Astrocyte (in vitro differentiated cells and primary cell): ENCODE measurements at regions not wholly inside any gene's neighbourhood (a gene's known extent, or its start where the extent isn't known, plus 50 kb on each side); places are given as distances from the start of the nearest gene placed in this dataset.

ENCODE experiments used
- DNase-seq: peaks from one replicate; pipeline ENCODE4 v3.0.0-alpha.2; 2010; ENCODE audit warnings: low read depth
- FAIRE-seq: peaks from 2 replicates; lab custom pipeline; 2011; peaks lifted over from hg19 to GRCh38; lab: Jason Lieb, UNC
- H2AFZ ChIP-seq: 2 replicates; pipeline ENCODE4 v1.6.0; 2012; ENCODE audit warnings: low read depth, low read length, inconsistent platforms
- H3K27ac ChIP-seq: 2 replicates; pipeline ENCODE4 v1.5.1; 2011; ENCODE audit warnings: low read depth, low read length, inconsistent platforms
- H3K27me3 ChIP-seq: 2 replicates; pipeline ENCODE4 v1.6.0; 2011; ENCODE audit warnings: low read length, inconsistent platforms; ENCODE audit not compliant: insufficient read depth
- H3K36me3 ChIP-seq: 2 replicates; pipeline ENCODE4 v1.5.1; 2011; ENCODE audit warnings: low read length, inconsistent platforms; ENCODE audit not compliant: insufficient read depth
- H3K4me1 ChIP-seq: 2 replicates; pipeline ENCODE4 v1.5.1; 2011; ENCODE audit warnings: low read length, inconsistent platforms; ENCODE audit not compliant: insufficient read depth
- H3K4me2 ChIP-seq: 2 replicates; pipeline ENCODE4 v1.6.0; 2012; ENCODE audit warnings: low read length, inconsistent platforms
- H3K4me3 ChIP-seq: 2 replicates; pipeline ENCODE4 v1.5.1; 2011; ENCODE audit warnings: low read depth, mild to moderate bottlenecking, low read length, inconsistent platforms; ENCODE audit not compliant: insufficient read depth
- H3K79me2 ChIP-seq: 2 replicates; pipeline ENCODE4 v1.6.0; 2012; ENCODE audit warnings: mild to moderate bottlenecking, low read length, inconsistent platforms; ENCODE audit not compliant: insufficient read depth
- H3K9ac ChIP-seq: 2 replicates; pipeline ENCODE4 v1.6.0; 2012; ENCODE audit warnings: mild to moderate bottlenecking, low read length, inconsistent platforms
- H3K9me3 ChIP-seq: 2 replicates; pipeline ENCODE4 v1.5.1; 2012; ENCODE audit warnings: low read depth, mild to moderate bottlenecking, low read length, inconsistent platforms; ENCODE audit not compliant: insufficient read depth
- H4K20me1 ChIP-seq: 2 replicates; pipeline ENCODE4 v1.6.0; 2012; ENCODE audit warnings: low read length, inconsistent platforms; ENCODE audit not compliant: insufficient read depth
- H3K27ac Mint-ChIP-seq: one replicate; pipeline ENCODE4 v1.8.0; 2021; ENCODE audit warnings: mild to moderate bottlenecking, mixed read lengths; ENCODE audit not compliant: unreplicated experiment
- H3K27me3 Mint-ChIP-seq: one replicate; pipeline ENCODE4 v1.8.0; 2021; ENCODE audit warnings: low read depth, mixed read lengths; ENCODE audit not compliant: unreplicated experiment
- H3K36me3 Mint-ChIP-seq: one replicate; pipeline ENCODE4 v1.8.0; 2021; ENCODE audit warnings: low read depth, mixed read lengths; ENCODE audit not compliant: unreplicated experiment
- H3K4me1 Mint-ChIP-seq: one replicate; pipeline ENCODE4 v1.8.0; 2021; ENCODE audit warnings: low read depth, mixed read lengths; ENCODE audit not compliant: unreplicated experiment
- H3K4me3 Mint-ChIP-seq: one replicate; pipeline ENCODE4 v1.8.0; 2021; ENCODE audit warnings: mild to moderate bottlenecking, moderate library complexity, mixed read lengths; ENCODE audit not compliant: unreplicated experiment
- H3K9me3 Mint-ChIP-seq: one replicate; pipeline ENCODE4 v1.8.0; 2021; ENCODE audit warnings: mild to moderate bottlenecking, mixed read lengths; ENCODE audit not compliant: unreplicated experiment
- CTCF ChIP-seq: IDR thresholded peaks from 2 replicates; pipeline ENCODE4 v1.5.1; 2011; ENCODE audit warnings: low read depth, mild to moderate bottlenecking, inconsistent platforms, low read length, moderate library complexity; ENCODE audit not compliant: insufficient read depth
- EZH2 ChIP-seq: IDR thresholded peaks from 2 replicates; pipeline ENCODE4 v1.6.1; 2012; ENCODE audit warnings: mild to moderate bottlenecking, low read length, inconsistent platforms; ENCODE audit not compliant: insufficient read depth

DNA sequence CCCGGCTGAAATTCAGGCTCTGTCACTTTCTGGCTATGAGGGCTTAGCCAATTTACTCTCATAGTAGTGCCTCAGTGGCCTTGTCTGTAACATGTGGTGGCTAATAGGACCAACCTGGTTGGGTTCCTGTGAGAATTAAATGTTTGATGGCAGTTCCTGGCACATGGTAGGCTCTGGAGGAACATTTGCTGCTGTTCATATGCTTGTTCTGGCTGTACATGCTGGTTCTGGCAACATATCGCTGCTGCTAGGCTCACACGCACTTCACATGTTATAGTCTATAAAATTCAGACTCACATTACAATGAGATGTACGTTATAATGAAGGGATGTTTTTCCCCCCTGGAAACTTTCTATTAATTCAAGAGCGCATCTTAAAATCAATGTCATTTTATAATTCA is 417.7 kb upstream of the GYPC start:
- TF ChIP-seq CTCF (no peak), EZH2 (no peak)
- no peaks in the 10 kb centered on the region for H3K79me2 ChIP-seq
- FAIRE-seq: no peak

DNA sequence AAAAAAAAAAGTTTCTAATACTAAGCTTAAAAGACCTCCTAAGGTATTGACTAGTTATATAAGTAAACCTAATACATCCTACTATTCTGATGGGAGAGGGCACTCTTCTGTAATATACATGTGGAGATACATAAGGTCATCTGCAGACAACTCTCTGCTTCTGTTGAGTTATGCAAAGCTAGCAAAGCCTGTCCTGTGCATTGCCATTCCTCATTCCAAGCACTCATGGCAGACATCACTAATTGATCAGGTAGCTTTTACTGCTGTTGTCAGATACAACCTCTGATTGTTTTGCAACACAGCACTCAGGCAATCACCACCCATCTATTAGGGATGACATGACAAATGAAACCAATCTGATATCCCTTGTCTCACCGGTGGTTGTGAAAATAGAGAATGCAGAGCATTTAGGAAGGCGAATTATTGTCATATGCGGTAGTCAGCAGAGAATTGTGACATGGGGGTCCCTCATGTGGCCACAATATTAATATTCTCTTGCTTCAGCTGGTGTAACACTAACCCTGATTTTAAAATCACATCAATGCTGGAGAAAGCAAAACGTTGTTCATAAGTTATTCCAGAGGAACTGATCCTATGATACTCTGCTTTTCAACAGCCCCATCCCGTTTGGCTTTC is 416.5 kb upstream of the GYPC start:
- TF ChIP-seq EZH2 (no peak), CTCF (no peak)
- no peaks in the 10 kb centered on the region for H3K36me3 ChIP-seq
- peaks cover 16% of the 10 kb centered on the region for H3K27me3 Mint-ChIP-seq
- H3K4me2 ChIP-seq: no peak overlapping the region
- H3K9me3 Mint-ChIP-seq: peaks cover 3% of the 10 kb centered on the region
- no peak overlapping the region for H3K27ac Mint-ChIP-seq
- H3K4me3 ChIP-seq: no peak overlapping the region
- no peak overlapping the region for H3K9ac ChIP-seq
- H3K4me3 Mint-ChIP-seq: no peak overlapping the region
- H3K79me2 ChIP-seq: no peaks in the 10 kb centered on the region
- H3K36me3 Mint-ChIP-seq: no peaks in the 10 kb centered on the region
- no peak overlapping the region for H3K27ac ChIP-seq
- H3K9me3 ChIP-seq: peaks cover 5% of the 10 kb centered on the region
- H3K4me1 ChIP-seq: no peaks in the 10 kb centered on the region
- peaks cover 6% of the 10 kb centered on the region for H3K4me1 Mint-ChIP-seq
- H3K27me3 ChIP-seq: no peaks in the 10 kb centered on the region
- H2AFZ ChIP-seq: no peak overlapping the region
- DNase-seq: no peak
- no peaks in the 10 kb centered on the region for H4K20me1 ChIP-seq
- FAIRE-seq: no peak

More for the DNA sequence above, 417.7 kb upstream of the GYPC start:
- Histone ChIP-seq H3K4me2 (no peak overlapping the region), H3K27me3 (no peaks in the 10 kb centered on the region), H4K20me1 (no peaks in the 10 kb centered on the region), H3K27ac (no peak overlapping the region), H3K4me1 (no peaks in the 10 kb centered on the region), H3K9ac (no peak overlapping the region), H2AFZ (no peak overlapping the region), H3K9me3 (peaks cover 3% of the 10 kb centered on the region), H3K36me3 (no peaks in the 10 kb centered on the region), H3K4me3 (no peak overlapping the region)
- Mint-ChIP-seq H3K4me3 (no peak overlapping the region), H3K36me3 (no peaks in the 10 kb centered on the region), H3K4me1 (peaks cover 6% of the 10 kb centered on the region), H3K27me3 (peaks cover 7% of the 10 kb centered on the region), H3K9me3 (peaks cover 3% of the 10 kb centered on the region), H3K27ac (no peak overlapping the region)
- DNase-seq: no peak

GRCh38 chr2:126241001-126241400 is 415.0 kb upstream of the GYPC start:
- no peak for DNase-seq
- H3K27me3 Mint-ChIP-seq: peaks cover 23% of the 10 kb centered on the region
- H2AFZ ChIP-seq: no peak overlapping the region
- H3K79me2 ChIP-seq: no peaks in the 10 kb centered on the region
- H3K9ac ChIP-seq: no peak overlapping the region
- H3K9me3 Mint-ChIP-seq: peaks cover 3% of the 10 kb centered on the region
- H3K27me3 ChIP-seq: no peaks in the 10 kb centered on the region
- H3K4me1 ChIP-seq: no peaks in the 10 kb centered on the region
- no peak for FAIRE-seq
- H3K4me1 Mint-ChIP-seq: peaks cover 6% of the 10 kb centered on the region
- no peak overlapping the region for H3K4me2 ChIP-seq
- H3K4me3 Mint-ChIP-seq: no peak overlapping the region
- no peaks in the 10 kb centered on the region for H3K36me3 ChIP-seq
- H3K4me3 ChIP-seq: no peak overlapping the region
- no peaks in the 10 kb centered on the region for H3K36me3 Mint-ChIP-seq
- H4K20me1 ChIP-seq: no peaks in the 10 kb centered on the region
- peaks cover 5% of the 10 kb centered on the region for H3K9me3 ChIP-seq
- no peak overlapping the region for H3K27ac Mint-ChIP-seq
- TF ChIP-seq CTCF (no peak), EZH2 (no peak)
- no peak overlapping the region for H3K27ac ChIP-seq
